ENCODE measurements at regions not wholly inside any gene's neighbourhood (a gene's known extent, or its start where the extent isn't known, plus 50 kb on each side); places are given as distances from the start of the nearest gene placed in this dataset.

DNA sequence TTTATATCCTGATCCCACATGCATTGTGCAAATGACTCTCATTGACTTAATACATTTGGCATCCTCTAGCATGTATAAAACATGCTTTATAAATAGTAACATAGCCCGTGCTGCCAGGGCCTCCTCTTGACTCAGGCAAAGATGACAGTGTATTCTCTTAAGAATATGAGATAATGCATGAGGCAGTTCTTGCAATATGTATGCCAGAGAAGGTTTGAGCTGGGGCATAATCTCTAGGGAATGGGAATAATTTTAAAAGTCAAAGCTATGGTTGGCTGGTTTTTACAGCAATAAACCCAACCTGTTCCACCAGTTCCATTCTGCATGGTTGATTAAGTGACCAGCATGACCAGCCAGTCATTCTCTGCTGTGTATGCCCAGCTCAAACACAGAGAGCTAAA lies 179.0 kb upstream of the PFN2 start:
- TF ChIP-seq, protein P1, sequence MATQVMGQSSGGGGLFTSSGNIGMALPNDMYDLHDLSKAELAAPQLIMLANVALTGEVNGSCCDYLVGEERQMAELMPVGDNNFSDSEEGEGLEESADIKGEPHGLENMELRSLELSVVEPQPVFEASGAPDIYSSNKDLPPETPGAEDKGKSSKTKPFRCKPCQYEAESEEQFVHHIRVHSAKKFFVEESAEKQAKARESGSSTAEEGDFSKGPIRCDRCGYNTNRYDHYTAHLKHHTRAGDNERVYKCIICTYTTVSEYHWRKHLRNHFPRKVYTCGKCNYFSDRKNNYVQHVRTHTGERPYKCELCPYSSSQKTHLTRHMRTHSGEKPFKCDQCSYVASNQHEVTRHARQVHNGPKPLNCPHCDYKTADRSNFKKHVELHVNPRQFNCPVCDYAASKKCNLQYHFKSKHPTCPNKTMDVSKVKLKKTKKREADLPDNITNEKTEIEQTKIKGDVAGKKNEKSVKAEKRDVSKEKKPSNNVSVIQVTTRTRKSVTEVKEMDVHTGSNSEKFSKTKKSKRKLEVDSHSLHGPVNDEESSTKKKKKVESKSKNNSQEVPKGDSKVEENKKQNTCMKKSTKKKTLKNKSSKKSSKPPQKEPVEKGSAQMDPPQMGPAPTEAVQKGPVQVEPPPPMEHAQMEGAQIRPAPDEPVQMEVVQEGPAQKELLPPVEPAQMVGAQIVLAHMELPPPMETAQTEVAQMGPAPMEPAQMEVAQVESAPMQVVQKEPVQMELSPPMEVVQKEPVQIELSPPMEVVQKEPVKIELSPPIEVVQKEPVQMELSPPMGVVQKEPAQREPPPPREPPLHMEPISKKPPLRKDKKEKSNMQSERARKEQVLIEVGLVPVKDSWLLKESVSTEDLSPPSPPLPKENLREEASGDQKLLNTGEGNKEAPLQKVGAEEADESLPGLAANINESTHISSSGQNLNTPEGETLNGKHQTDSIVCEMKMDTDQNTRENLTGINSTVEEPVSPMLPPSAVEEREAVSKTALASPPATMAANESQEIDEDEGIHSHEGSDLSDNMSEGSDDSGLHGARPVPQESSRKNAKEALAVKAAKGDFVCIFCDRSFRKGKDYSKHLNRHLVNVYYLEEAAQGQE (IDR thresholded peaks at IDR 0.05; ENCODE audit: insufficient read depth in 1 of 2, low read depth in 2 of 2, low read length in 2 of 2), result no peak
- TF ChIP-seq POLR2AphosphoS5 (IDR thresholded peaks at IDR 0.05; ENCODE audit: low read depth, low read length) (no peak), SIN3A (IDR thresholded peaks at IDR 0.05; ENCODE audit: borderline replicate concordance, insufficient read depth, low read length) (no peak), TAF1 (IDR thresholded peaks at IDR 0.05; ENCODE audit: borderline replicate concordance, insufficient read depth, low read length) (no peak), FOXP2 (optimal IDR thresholded peaks at IDR 0.05; ENCODE audit: borderline replicate concordance, extremely low read depth, extremely low read length, insufficient read depth) (no peak)

Measured in PFSK-1 (cell line).